NB4 (cell line): ENCODE measurements at regions not wholly inside any gene's neighbourhood (a gene's known extent, or its start where the extent isn't known, plus 50 kb on each side); places are given as distances from the start of the nearest gene placed in this dataset.

Source experiments
- CTCF ChIP-seq: IDR thresholded peaks from one replicate; pipeline ENCODE4 v1.5.1; 2012; ENCODE audit warnings: low read depth, low read length
- MAX ChIP-seq: IDR thresholded peaks from 2 replicates; pipeline ENCODE4 v1.6.1; 2011; ENCODE audit warnings: low read depth, low read length
- MYC ChIP-seq: IDR thresholded peaks from 2 replicates; pipeline ENCODE4 v1.6.1; 2011; ENCODE audit warnings: low read depth, low read length

GRCh38 chr15:66848686-66849392 lies 146.8 kb downstream of the SMAD6 start:
- TF ChIP-seq MAX (no peak), CTCF (no peak), MYC (no peak)
